ENCODE measurements at regions not wholly inside any gene's neighbourhood (a gene's known extent, or its start where the extent isn't known, plus 50 kb on each side); places are given as distances from the start of the nearest gene placed in this dataset.

GRCh38 chr2:34029073-34029472, 430.0 kb upstream of the FAM98A start:
- no peak for TF ChIP-seq CTCF (conservative IDR thresholded peaks at IDR 0.05; ENCODE audit: low read length)
- no peak for TF ChIP-seq EZH2phosphoT487 (IDR thresholded peaks at IDR 0.05; ENCODE audit: borderline replicate concordance)
- H3K9me3 ChIP-seq (ENCODE audit: insufficient read depth, low read depth, low read length): no peaks in the 10 kb centered on the region

GRCh38 chr2:34025196-34025595, 426.1 kb upstream of the FAM98A start:
- Histone ChIP-seq H3K9me3 (ENCODE audit: insufficient read depth, low read depth, low read length) (no peaks in the 10 kb centered on the region), H3K36me3 (ENCODE audit: insufficient read depth, low read length) (no peaks in the 10 kb centered on the region), H3K79me2 (ENCODE audit: insufficient read depth, low read length) (no peaks in the 10 kb centered on the region), H3F3A (ENCODE audit: low read depth) (no peaks in the 10 kb centered on the region), H3K4me2 (ENCODE audit: low read depth, low read length, poor library complexity, severe bottlenecking) (no peak overlapping the region), H3K9ac (ENCODE audit: low read depth, low read length, poor library complexity, severe bottlenecking) (no peak overlapping the region), H4K20me1 (ENCODE audit: insufficient read depth, low read length, poor library complexity, severe bottlenecking) (no peaks in the 10 kb centered on the region), H3K27me3 (ENCODE audit: insufficient read depth, low read length, poor library complexity, severe bottlenecking) (no peaks in the 10 kb centered on the region), H3K4me3 (ENCODE audit: low read length, poor library complexity, severe bottlenecking) (no peak overlapping the region), H3K9me2 (replicated peaks; ENCODE audit: low read depth, low read length) (no peaks in the 10 kb centered on the region), H2AFZ (ENCODE audit: low read length) (no peak overlapping the region), H3K4me1 (ENCODE audit: insufficient read depth, low read length, poor library complexity, severe bottlenecking) (no peaks in the 10 kb centered on the region)
- no peak for TF ChIP-seq CTCF (conservative IDR thresholded peaks at IDR 0.05; ENCODE audit: low read length)
- no peak for TF ChIP-seq EZH2phosphoT487 (IDR thresholded peaks at IDR 0.05; ENCODE audit: borderline replicate concordance)

More at GRCh38 chr2:34029073-34029472, 430.0 kb upstream of the FAM98A start:
- Histone ChIP-seq H3K4me1 (ENCODE audit: insufficient read depth, low read length, poor library complexity, severe bottlenecking) (no peaks in the 10 kb centered on the region), H2AFZ (ENCODE audit: low read length) (no peak overlapping the region), H3K27me3 (ENCODE audit: insufficient read depth, low read length, poor library complexity, severe bottlenecking) (no peaks in the 10 kb centered on the region), H3K9me2 (replicated peaks; ENCODE audit: low read depth, low read length) (no peaks in the 10 kb centered on the region), H3F3A (ENCODE audit: low read depth) (no peaks in the 10 kb centered on the region), H3K9ac (ENCODE audit: low read depth, low read length, poor library complexity, severe bottlenecking) (no peak overlapping the region), H3K79me2 (ENCODE audit: insufficient read depth, low read length) (no peaks in the 10 kb centered on the region), H4K20me1 (ENCODE audit: insufficient read depth, low read length, poor library complexity, severe bottlenecking) (no peaks in the 10 kb centered on the region), H3K4me2 (ENCODE audit: low read depth, low read length, poor library complexity, severe bottlenecking) (no peak overlapping the region), H3K4me3 (ENCODE audit: low read length, poor library complexity, severe bottlenecking) (no peak overlapping the region), H3K36me3 (ENCODE audit: insufficient read depth, low read length) (no peaks in the 10 kb centered on the region)

GRCh38 chr2:34012715-34013302, 413.7 kb upstream of the FAM98A start:
- H4K20me1 ChIP-seq (ENCODE audit: insufficient read depth, low read length, poor library complexity, severe bottlenecking): no peaks in the 10 kb centered on the region
- H3F3A ChIP-seq (ENCODE audit: low read depth): no peaks in the 10 kb centered on the region
- H2AFZ ChIP-seq (ENCODE audit: low read length): no peak overlapping the region
- no peak overlapping the region for H3K9ac ChIP-seq (ENCODE audit: low read depth, low read length, poor library complexity, severe bottlenecking)
- no peaks in the 10 kb centered on the region for H3K4me1 ChIP-seq (ENCODE audit: insufficient read depth, low read length, poor library complexity, severe bottlenecking)
- H3K4me2 ChIP-seq (ENCODE audit: low read depth, low read length, poor library complexity, severe bottlenecking): no peak overlapping the region
- TF ChIP-seq CTCF (conservative IDR thresholded peaks at IDR 0.05; ENCODE audit: low read length) (peak; percentile 79), EZH2phosphoT487 (IDR thresholded peaks at IDR 0.05; ENCODE audit: borderline replicate concordance) (no peak)
- no peaks in the 10 kb centered on the region for H3K27me3 ChIP-seq (ENCODE audit: insufficient read depth, low read length, poor library complexity, severe bottlenecking)
- no peaks in the 10 kb centered on the region for H3K79me2 ChIP-seq (ENCODE audit: insufficient read depth, low read length)
- H3K36me3 ChIP-seq (ENCODE audit: insufficient read depth, low read length): no peaks in the 10 kb centered on the region
- no peak overlapping the region for H3K4me3 ChIP-seq (ENCODE audit: low read length, poor library complexity, severe bottlenecking)
- no peaks in the 10 kb centered on the region for H3K9me2 ChIP-seq (replicated peaks; ENCODE audit: low read depth, low read length)
- H3K9me3 ChIP-seq (ENCODE audit: insufficient read depth, low read depth, low read length): no peaks in the 10 kb centered on the region
